Mesothelial cell of epicardium (in vitro differentiated cells): ENCODE measurements at regions not wholly inside any gene's neighbourhood (a gene's known extent, or its start where the extent isn't known, plus 50 kb on each side); places are given as distances from the start of the nearest gene placed in this dataset.

Experiments used
- DNase-seq, 2 experiments: peaks; one replicate each; pipeline ENCODE4 v3.0.0; 2021; ENCODE audit warnings: low spot score in 2 of 2; ENCODE audit not compliant: unreplicated experiment in 2 of 2
- H3K27ac Mint-ChIP-seq: 2 replicates; pipeline ENCODE4 v1.8.0; 2021; ENCODE audit warnings: mixed read lengths
- H3K27me3 Mint-ChIP-seq: 2 replicates; pipeline ENCODE4 v1.8.0; 2021; ENCODE audit warnings: low read depth, mixed read lengths
- H3K36me3 Mint-ChIP-seq: 2 replicates; pipeline ENCODE4 v1.8.0; 2021; ENCODE audit warnings: mixed read lengths
- H3K4me1 Mint-ChIP-seq: 2 replicates; pipeline ENCODE4 v1.8.0; 2021; ENCODE audit warnings: mixed read lengths
- H3K4me3 Mint-ChIP-seq: 2 replicates; pipeline ENCODE4 v1.8.0; 2021; ENCODE audit warnings: mild to moderate bottlenecking, moderate library complexity, mixed read lengths
- H3K9me3 Mint-ChIP-seq: 2 replicates; pipeline ENCODE4 v1.8.0; 2021; ENCODE audit warnings: mixed read lengths
- TF ChIP-seq, protein P1 (sequence below): fragments of 200-600 bp; sonication (generic); IDR thresholded peaks from one replicate; pipeline ENCODE4 v1.5.0; 2021; ENCODE audit warnings: antibody characterized with exemption; ENCODE audit not compliant: unreplicated experiment

DNA sequence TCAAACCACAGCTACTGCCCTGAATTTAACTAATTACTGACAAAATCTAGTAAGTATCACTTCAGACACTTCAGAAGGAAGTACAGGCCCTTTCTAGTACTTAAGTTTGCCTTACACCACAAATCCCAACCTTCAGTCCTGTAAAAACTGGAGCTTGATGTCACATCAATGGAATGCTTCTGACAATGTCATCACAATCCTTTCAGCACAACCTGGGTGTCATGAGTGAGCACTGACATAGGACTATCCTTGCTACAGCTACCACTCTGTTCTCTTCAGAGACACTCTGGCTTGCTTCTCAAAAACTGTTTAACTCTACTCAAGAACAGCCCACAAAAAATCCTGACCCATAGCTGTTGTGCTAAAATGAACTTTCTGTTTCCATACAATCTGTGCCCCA lies 108.2 kb downstream of the RRM1 start:
- Mint-ChIP-seq H3K27me3 (no peaks in the 10 kb centered on the region), H3K9me3 (peaks cover 8% of the 10 kb centered on the region), H3K27ac (no peak overlapping the region), H3K4me3 (no peak overlapping the region), H3K4me1 (no peaks in the 10 kb centered on the region), H3K36me3 (no peaks in the 10 kb centered on the region)
- no peak for DNase-seq
- TF ChIP-seq, protein P1, sequence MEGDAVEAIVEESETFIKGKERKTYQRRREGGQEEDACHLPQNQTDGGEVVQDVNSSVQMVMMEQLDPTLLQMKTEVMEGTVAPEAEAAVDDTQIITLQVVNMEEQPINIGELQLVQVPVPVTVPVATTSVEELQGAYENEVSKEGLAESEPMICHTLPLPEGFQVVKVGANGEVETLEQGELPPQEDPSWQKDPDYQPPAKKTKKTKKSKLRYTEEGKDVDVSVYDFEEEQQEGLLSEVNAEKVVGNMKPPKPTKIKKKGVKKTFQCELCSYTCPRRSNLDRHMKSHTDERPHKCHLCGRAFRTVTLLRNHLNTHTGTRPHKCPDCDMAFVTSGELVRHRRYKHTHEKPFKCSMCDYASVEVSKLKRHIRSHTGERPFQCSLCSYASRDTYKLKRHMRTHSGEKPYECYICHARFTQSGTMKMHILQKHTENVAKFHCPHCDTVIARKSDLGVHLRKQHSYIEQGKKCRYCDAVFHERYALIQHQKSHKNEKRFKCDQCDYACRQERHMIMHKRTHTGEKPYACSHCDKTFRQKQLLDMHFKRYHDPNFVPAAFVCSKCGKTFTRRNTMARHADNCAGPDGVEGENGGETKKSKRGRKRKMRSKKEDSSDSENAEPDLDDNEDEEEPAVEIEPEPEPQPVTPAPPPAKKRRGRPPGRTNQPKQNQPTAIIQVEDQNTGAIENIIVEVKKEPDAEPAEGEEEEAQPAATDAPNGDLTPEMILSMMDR = no peak

DNA sequence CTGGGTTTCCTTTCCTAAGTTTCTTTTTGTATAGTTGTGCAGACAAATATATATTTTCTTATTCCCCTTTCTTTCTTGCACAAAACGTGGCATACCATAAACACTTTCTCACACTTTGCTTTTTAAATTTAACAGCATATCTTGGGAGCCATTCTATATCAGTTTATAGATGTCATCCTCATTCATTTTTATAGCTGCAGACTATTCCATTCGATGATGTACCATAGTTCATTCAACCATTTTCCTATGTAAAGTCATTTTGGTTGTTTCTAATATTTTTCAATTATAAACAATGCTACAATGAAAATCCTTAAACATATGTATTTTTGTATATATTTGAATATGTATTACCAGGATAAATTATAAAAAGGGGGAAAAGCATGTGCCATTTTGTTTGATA lies 102.5 kb downstream of the RRM1 start:
- H3K4me3 Mint-ChIP-seq = no peak overlapping the region
- no peak for DNase-seq
- no peaks in the 10 kb centered on the region for H3K36me3 Mint-ChIP-seq
- H3K27ac Mint-ChIP-seq = no peak overlapping the region
- TF ChIP-seq, protein P1 = no peak
- H3K9me3 Mint-ChIP-seq = peaks cover 8% of the 10 kb centered on the region
- H3K4me1 Mint-ChIP-seq = peaks cover 1% of the 10 kb centered on the region
- H3K27me3 Mint-ChIP-seq = no peaks in the 10 kb centered on the region

DNA sequence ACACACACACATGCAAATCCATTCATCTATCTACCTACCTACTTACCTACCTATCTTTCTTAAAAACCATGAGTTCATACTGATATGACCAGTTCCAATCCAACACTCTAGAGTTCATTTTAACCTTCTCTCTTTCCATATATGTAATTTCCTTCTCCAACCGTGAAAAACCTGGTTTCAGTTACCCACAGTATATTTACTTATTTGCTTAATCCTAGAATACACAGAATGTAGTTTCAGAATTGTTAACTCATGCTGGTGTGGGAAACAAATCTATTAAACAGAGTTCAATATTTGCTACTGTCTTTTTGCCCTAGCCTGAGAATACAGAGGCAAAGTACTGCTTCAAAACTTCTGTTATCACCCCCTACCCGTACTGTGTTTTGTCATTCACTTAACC lies 101.3 kb downstream of the RRM1 start:
- TF ChIP-seq, protein P1 = no peak
- H3K36me3 Mint-ChIP-seq = no peaks in the 10 kb centered on the region
- no peaks in the 10 kb centered on the region for H3K27me3 Mint-ChIP-seq
- H3K4me3 Mint-ChIP-seq = no peak overlapping the region
- H3K4me1 Mint-ChIP-seq = peaks cover 1% of the 10 kb centered on the region
- H3K9me3 Mint-ChIP-seq = peaks cover 8% of the 10 kb centered on the region
- no peak for DNase-seq
- H3K27ac Mint-ChIP-seq = no peak overlapping the region

DNA sequence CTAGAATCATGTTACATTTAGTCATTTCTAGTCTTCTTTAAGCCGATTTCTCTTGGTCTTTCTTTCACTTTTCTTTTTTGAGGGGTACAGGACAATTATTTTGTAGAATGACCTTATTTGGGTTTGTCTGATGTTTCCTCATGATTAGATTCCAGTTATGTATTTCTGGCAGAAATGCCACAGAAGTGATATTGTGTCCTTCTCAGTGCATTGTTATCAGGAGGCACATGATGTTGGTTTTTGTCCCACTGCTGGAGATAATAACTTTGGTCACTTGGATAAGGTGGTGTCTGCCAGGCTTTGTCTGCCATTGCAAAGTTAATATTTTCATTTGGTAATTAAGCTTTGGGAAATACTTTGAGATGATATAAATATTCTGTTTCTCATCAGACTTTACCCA lies 100.3 kb downstream of the RRM1 start:
- peaks cover 6% of the 10 kb centered on the region for H3K9me3 Mint-ChIP-seq
- H3K27me3 Mint-ChIP-seq = no peaks in the 10 kb centered on the region
- peaks cover 1% of the 10 kb centered on the region for H3K4me1 Mint-ChIP-seq
- no peak overlapping the region for H3K27ac Mint-ChIP-seq
- no peaks in the 10 kb centered on the region for H3K36me3 Mint-ChIP-seq
- no peak overlapping the region for H3K4me3 Mint-ChIP-seq
- TF ChIP-seq, protein P1 = no peak
- DNase-seq = no peak

DNA sequence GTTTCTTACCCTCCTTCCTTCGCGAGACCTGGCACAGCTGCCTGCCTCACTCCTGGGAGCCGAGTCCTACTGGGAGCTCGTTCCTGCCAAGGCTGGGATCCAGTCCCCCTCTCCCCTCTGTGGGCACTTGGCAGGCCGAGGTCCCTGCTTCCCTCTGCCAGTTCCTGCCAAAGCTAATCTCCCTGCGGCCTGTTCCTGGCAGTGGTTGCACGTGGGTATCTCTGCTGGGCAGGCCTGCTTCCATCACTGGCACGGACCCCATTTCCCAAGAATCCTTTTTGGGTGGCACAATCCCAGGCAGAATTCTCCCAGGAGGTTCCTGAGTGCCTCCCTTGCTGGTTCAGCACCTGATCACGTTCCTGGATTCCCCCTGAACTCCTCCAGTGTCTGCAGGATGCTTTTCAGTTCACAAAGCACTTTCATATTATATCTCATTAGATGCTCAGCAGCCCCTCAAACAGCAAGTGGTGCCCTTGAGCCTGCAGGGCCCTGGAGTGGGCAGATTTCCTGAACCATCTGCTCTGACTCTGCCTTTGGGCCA lies 96.5 kb downstream of the RRM1 start:
- no peak for DNase-seq
- TF ChIP-seq, protein P1 = no peak
- Mint-ChIP-seq H3K9me3 (no peaks in the 10 kb centered on the region), H3K27me3 (no peaks in the 10 kb centered on the region), H3K36me3 (no peaks in the 10 kb centered on the region), H3K4me3 (no peak overlapping the region), H3K27ac (no peak overlapping the region), H3K4me1 (peaks cover 5% of the 10 kb centered on the region)

DNA sequence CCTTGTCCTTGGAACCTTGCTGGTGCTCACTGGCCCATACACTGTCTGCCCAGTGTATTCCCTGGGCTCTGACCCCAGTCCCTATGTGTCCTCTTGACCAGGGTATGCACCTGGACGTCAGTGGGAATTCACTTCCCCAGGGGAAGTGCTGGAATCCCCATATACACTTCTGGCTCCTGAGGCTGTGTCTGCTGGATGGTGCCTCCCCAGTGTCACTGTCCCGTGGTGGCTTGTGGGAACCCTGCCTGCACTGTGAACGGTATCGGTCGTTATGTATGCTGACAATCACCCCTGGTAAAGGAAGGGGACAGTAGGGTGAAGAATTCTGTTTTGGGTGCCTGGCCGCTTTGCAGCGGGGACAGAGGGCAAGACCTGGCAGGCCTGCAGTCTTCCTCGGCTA lies 95.9 kb downstream of the RRM1 start:
- no peak overlapping the region for H3K27ac Mint-ChIP-seq
- H3K9me3 Mint-ChIP-seq = no peaks in the 10 kb centered on the region
- TF ChIP-seq, protein P1 = no peak
- no peak for DNase-seq
- no peaks in the 10 kb centered on the region for H3K27me3 Mint-ChIP-seq
- H3K4me3 Mint-ChIP-seq = no peak overlapping the region
- peaks cover 5% of the 10 kb centered on the region for H3K4me1 Mint-ChIP-seq
- H3K36me3 Mint-ChIP-seq = no peaks in the 10 kb centered on the region
